ENCODE measurements at regions not wholly inside any gene's neighbourhood (a gene's known extent, or its start where the extent isn't known, plus 50 kb on each side); places are given as distances from the start of the nearest gene placed in this dataset.

DNA sequence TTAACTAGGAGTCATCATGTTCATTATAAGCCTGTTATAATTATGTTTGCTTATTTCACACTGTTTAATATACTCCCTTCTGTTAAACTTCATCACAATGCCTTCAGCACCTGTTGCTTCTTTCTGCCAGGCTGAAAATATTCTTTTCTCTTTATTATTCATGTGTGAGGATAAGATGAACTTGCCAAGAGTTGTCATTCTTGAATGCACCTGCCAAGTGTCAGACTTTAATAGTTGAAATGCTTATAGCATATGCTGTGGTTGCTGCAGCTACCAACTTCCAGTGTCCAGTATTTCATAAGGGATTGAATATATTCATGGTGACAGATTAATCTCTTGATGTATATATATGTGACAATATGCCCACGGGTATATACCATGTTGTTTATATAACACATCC, 339.2 kb upstream of the MEOX2 start:
- TF ChIP-seq RAD21 (CRISPR knock-in tag; conservative IDR thresholded peaks at IDR 0.05 in 1 of 2, IDR thresholded peaks at IDR 0.05 in 1 of 2): no peak
- TF ChIP-seq, protein P1, sequence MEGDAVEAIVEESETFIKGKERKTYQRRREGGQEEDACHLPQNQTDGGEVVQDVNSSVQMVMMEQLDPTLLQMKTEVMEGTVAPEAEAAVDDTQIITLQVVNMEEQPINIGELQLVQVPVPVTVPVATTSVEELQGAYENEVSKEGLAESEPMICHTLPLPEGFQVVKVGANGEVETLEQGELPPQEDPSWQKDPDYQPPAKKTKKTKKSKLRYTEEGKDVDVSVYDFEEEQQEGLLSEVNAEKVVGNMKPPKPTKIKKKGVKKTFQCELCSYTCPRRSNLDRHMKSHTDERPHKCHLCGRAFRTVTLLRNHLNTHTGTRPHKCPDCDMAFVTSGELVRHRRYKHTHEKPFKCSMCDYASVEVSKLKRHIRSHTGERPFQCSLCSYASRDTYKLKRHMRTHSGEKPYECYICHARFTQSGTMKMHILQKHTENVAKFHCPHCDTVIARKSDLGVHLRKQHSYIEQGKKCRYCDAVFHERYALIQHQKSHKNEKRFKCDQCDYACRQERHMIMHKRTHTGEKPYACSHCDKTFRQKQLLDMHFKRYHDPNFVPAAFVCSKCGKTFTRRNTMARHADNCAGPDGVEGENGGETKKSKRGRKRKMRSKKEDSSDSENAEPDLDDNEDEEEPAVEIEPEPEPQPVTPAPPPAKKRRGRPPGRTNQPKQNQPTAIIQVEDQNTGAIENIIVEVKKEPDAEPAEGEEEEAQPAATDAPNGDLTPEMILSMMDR (IDR thresholded peaks at IDR 0.05 in 2 of 3, conservative IDR thresholded peaks at IDR 0.05 in 1 of 3; ENCODE audit: insufficient read depth in 2 of 3, low read depth in 1 of 3, low read length in 3 of 3): no peak
- no peak for TF ChIP-seq CREM (IDR thresholded peaks at IDR 0.05; ENCODE audit: low read depth)
- TF ChIP-seq POLR3G (IDR thresholded peaks at IDR 0.05; ENCODE audit: extremely low read depth, insufficient read length, insufficient replicate concordance): no peak
- TF ChIP-seq SIN3B (IDR thresholded peaks at IDR 0.05; ENCODE audit: low read depth): no peak
- TF ChIP-seq ZNF384 (IDR thresholded peaks at IDR 0.05; ENCODE audit: low read depth, low read length): no peak
- TF ChIP-seq, protein P2, sequence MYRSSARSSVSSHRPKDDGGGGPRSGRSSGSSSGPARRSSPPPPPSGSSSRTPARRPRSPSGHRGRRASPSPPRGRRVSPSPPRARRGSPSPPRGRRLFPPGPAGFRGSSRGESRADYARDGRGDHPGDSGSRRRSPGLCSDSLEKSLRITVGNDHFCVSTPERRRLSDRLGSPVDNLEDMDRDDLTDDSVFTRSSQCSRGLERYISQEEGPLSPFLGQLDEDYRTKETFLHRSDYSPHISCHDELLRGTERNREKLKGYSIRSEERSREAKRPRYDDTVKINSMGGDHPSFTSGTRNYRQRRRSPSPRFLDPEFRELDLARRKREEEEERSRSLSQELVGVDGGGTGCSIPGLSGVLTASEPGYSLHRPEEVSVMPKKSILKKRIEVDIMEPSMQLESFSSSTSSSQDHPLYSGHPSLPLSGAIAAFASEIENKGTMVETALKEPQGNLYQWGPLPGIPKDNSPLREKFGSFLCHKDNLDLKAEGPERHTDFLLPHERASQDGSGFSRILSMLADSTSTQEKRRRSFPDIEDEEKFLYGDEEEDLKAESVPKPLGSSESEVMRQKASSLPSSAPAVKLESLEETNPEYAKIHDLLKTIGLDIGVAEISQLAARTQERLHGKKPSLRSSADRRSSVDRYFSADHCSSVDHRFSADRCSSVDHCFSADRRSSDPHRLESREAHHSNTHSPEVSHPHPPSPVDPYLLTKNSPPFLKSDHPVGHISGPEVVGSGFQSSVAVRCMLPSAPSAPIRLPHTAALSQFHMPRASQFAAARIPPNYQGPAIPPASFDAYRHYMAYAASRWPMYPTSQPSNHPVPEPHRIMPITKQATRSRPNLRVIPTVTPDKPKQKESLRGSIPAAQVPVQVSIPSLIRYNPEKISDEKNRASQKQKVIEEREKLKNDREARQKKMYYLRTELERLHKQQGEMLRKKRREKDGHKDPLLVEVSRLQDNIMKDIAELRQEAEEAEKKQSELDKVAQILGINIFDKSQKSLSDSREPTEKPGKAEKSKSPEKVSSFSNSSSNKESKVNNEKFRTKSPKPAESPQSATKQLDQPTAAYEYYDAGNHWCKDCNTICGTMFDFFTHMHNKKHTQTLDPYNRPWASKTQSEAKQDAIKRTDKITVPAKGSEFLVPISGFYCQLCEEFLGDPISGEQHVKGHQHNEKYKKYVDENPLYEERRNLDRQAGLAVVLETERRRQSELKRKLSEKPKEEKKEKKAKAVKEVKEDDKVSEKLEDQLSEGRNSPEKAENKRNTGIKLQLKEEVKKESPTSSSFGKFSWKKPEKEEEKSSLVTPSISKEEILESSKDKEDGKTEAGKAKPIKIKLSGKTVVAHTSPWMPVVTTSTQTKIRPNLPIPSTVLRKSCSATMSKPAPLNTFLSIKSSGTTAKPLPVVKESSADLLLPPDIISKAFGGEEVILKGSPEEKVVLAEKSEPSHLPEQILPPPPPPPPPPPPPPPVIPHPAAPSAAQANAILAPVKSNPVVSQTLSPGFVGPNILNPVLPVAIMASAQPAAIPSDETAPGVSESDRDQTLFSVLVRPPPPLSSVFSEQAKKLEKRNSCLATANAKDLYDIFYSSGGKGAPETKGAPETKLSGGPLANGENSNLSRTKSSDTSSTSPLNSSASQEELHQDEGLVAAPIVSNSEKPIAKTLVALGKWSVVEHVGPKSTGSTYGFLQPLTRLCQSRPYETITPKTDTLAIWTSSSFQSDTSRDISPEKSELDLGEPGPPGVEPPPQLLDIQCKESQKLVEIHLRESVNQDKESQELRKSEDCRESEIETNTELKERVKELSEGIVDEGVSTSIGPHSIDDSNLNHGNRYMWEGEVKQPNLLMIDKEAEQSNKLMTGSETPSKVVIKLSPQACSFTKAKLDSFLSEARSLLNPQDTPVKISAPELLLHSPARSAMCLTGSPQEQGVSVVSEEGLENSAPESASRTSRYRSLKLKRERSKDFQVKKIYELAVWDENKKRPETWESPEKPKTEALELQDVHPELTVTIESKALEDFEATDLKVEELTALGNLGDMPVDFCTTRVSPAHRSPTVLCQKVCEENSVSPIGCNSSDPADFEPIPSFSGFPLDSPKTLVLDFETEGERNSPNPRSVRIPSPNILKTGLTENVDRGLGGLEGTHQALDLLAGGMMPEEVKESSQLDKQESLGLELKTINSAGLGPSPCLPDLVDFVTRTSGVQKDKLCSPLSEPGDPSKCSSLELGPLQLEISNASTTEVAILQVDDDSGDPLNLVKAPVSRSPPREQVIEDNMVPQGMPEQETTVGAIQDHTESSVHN (IDR thresholded peaks at IDR 0.05; ENCODE audit: borderline replicate concordance in 1 of 2, low read depth in 1 of 2): no peak
- no peak for TF ChIP-seq ZNF76 (CRISPR knock-in tag; IDR thresholded peaks at IDR 0.05; ENCODE audit: borderline replicate concordance)
